AG04450 (cell line): ENCODE measurements at regions not wholly inside any gene's neighbourhood (a gene's known extent, or its start where the extent isn't known, plus 50 kb on each side); places are given as distances from the start of the nearest gene placed in this dataset.

Source experiments
- CTCF ChIA-PET: fragments of 300-600, 350-600 bp; formaldehyde crosslinking; extraction: SDS; loops from one replicate; lab custom pipeline; 2022; ENCODE audit warnings: antibody characterized with exemption, inconsistent platforms; lab: Charles Lee
- POLR2A ChIA-PET: fragments of 350-600 bp; formaldehyde crosslinking; extraction: SDS; loops from one replicate; lab custom pipeline; 2021; ENCODE audit warnings: antibody characterized with exemption, inconsistent platforms; lab: Yijun Ruan, JAX
- DNase-seq: peaks from one replicate; pipeline ENCODE4 v3.0.0-alpha.2; 2011; ENCODE audit warnings: low read depth, low spot score
- H3K27ac ChIP-seq: one replicate; pipeline ENCODE4 v1.5.1; 2012; ENCODE audit warnings: low read depth, low read length, control low read depth
- H3K27me3 ChIP-seq: one replicate; pipeline ENCODE4 v1.6.0; 2012; ENCODE audit warnings: low read length; ENCODE audit not compliant: control insufficient read depth, insufficient read depth
- H3K4me3 ChIP-seq: 2 replicates; pipeline ENCODE4 v1.5.1; 2011; ENCODE audit warnings: mild to moderate bottlenecking, low read depth, low read length, control low read depth
- H3K9me3 ChIP-seq: 2 replicates; pipeline ENCODE4 v1.5.1; 2012; ENCODE audit warnings: low read length; ENCODE audit not compliant: control insufficient read depth, insufficient read depth
- TF ChIP-seq, protein P1 (sequence below): IDR thresholded peaks from 2 replicates; pipeline ENCODE4 v1.5.1; 2011; ENCODE audit warnings: low read depth, low read length, control low read depth, inconsistent platforms

DNA sequence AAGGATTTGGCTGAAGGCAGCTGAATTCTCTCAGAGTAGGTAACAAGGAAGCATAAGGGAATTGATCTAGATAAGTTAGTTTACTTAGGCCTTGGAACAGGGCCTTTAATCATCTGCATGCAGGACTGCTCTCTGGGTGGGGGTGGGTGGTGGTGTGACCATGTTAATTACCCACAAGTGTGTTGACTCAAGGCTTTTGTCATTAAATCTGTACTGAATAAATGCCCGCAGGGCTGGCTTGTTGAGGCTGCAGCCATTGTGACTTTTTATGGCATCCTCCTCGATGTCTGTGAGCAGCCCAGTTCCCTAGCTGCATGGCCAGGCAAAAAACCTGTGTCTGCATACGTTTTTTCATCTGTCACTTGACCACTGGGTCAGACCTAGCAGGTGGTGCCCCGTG is 63.5 kb upstream of the ASCC3 start:
- POLR2A ChIA-PET, result no interaction called here
- TF ChIP-seq, protein P1, sequence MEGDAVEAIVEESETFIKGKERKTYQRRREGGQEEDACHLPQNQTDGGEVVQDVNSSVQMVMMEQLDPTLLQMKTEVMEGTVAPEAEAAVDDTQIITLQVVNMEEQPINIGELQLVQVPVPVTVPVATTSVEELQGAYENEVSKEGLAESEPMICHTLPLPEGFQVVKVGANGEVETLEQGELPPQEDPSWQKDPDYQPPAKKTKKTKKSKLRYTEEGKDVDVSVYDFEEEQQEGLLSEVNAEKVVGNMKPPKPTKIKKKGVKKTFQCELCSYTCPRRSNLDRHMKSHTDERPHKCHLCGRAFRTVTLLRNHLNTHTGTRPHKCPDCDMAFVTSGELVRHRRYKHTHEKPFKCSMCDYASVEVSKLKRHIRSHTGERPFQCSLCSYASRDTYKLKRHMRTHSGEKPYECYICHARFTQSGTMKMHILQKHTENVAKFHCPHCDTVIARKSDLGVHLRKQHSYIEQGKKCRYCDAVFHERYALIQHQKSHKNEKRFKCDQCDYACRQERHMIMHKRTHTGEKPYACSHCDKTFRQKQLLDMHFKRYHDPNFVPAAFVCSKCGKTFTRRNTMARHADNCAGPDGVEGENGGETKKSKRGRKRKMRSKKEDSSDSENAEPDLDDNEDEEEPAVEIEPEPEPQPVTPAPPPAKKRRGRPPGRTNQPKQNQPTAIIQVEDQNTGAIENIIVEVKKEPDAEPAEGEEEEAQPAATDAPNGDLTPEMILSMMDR, result no peak
- no peak overlapping the region for H3K27ac ChIP-seq

DNA sequence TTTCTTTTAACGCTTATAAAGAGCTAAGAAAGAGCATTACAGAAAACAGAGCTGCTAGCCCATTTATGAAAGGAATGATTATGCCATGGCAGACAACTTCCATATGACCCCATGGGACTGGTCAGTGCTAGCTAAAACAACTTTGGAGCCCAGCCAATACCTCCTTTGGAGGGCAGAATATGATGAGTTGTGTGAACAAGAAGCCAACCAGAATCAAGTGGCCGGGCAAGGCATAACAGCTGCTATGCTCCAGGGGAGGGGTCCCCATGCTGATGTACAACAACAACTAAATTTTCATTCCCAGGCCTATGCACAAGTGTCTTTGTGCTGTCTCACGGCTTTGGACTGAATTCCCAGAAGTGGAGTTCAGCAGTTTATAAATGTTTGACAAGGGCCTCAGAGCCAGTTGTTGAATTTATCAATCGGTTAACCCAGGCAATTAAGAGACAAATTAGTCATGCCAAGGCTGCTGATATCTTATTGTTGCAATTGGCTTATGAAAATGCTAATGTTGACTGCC is 65.0 kb upstream of the ASCC3 start:
- TF ChIP-seq, protein P1, result no peak
- Histone ChIP-seq H3K27ac (no peak overlapping the region), H3K9me3 (no peaks in the 10 kb centered on the region), H3K4me3 (no peak overlapping the region), H3K27me3 (no peaks in the 10 kb centered on the region)
- CTCF ChIA-PET, result no interaction called here
- POLR2A ChIA-PET, result no interaction called here
- no peak for DNase-seq

More for the DNA sequence above, 63.5 kb upstream of the ASCC3 start:
- Histone ChIP-seq H3K4me3 (no peak overlapping the region), H3K27me3 (no peaks in the 10 kb centered on the region), H3K9me3 (no peaks in the 10 kb centered on the region)
- no peak for DNase-seq
- CTCF ChIA-PET, result no interaction called here

DNA sequence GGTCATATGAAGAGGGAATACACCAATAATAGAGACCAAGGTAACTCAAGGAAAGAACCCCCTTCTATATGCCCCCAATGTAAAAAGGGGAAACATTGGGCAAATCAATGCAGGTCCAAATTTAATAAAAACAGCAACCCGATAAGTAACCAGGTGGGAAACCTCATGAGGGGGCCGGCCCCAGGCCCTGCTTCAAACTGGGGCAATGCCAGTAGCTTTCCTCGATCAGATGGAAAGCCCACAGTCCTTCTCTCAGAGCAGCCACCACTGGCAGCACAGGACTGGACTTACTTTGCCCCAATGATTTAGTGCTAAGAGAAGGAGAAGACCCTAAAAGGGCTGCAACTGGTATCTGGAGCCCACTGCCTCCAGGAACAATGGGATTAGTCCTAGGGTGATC is 65.6 kb upstream of the ASCC3 start:
- no peak overlapping the region for H3K4me3 ChIP-seq
- DNase-seq, result no peak
- no peak overlapping the region for H3K27ac ChIP-seq
- no peaks in the 10 kb centered on the region for H3K27me3 ChIP-seq
- ChIA-PET CTCF (no interaction called here), POLR2A (no interaction called here)
- TF ChIP-seq, protein P1, result no peak
- H3K9me3 ChIP-seq, result no peaks in the 10 kb centered on the region

DNA sequence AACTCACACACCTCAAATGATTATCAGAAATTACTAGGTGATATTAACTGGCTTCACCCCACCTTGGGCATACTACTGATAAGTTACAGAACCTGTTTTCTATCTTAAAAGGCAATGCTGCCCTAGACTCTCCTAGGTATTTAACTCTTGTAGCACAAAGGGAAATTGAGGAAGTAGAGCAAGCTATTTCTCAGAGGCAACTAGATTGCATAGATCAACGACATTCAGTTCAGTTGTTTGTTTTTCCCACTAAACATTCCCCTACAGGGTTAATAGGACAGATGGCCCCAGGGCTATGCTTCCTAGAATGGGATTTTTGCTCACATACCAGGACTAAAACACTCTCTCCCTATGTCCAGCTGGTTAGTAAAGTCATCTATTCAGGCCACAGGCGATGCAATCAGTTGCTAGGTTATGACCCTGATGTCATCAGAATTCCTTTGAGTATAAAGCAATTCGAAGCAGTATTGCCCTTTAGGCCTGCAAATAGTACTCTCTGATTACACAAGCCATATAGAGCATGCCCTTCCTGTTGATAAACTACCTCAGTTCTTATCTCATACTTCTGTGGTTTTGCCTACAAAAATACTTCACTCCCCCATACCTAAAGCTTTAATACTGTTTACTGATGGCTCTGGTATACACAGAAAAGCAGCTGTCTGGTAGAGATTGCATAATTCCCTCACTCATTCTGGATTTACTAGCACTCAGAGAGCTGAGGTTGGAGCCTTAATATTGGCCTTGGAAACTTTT is 67.4 kb upstream of the ASCC3 start:
- Histone ChIP-seq H3K27me3 (no peaks in the 10 kb centered on the region), H3K27ac (no peak overlapping the region), H3K4me3 (no peak overlapping the region), H3K9me3 (no peaks in the 10 kb centered on the region)
- DNase-seq, result no peak
- TF ChIP-seq, protein P1, result no peak
- ChIA-PET POLR2A (no interaction called here), CTCF (no interaction called here)

DNA sequence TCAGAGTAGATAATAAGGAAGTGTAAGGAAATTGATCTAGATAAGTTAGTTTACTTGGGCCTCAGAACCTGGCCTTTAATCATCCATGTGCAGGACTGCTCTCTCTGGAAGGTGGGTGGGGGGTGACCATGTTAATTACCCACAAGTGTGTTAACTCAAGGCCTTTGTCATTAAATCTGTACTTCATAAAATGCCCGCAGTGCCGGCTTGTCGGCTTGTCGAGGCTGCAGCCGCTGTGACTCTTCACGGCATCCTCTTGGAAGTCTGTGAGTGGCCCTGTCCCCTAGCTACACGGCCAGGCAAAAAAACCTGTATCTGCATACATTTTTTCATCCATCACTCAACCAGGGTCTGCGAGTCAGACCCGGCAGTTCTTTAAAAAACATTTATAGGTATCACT is 70.9 kb upstream of the ASCC3 start:
- no peaks in the 10 kb centered on the region for H3K9me3 ChIP-seq
- TF ChIP-seq, protein P1, result no peak
- H3K4me3 ChIP-seq, result no peak overlapping the region
- CTCF ChIA-PET, result no interaction called here
- H3K27me3 ChIP-seq, result no peaks in the 10 kb centered on the region
- POLR2A ChIA-PET, result no interaction called here
- DNase-seq, result no peak
- H3K27ac ChIP-seq, result no peak overlapping the region
